ENCODE measurements at regions not wholly inside any gene's neighbourhood (a gene's known extent, or its start where the extent isn't known, plus 50 kb on each side); places are given as distances from the start of the nearest gene placed in this dataset.

DNA sequence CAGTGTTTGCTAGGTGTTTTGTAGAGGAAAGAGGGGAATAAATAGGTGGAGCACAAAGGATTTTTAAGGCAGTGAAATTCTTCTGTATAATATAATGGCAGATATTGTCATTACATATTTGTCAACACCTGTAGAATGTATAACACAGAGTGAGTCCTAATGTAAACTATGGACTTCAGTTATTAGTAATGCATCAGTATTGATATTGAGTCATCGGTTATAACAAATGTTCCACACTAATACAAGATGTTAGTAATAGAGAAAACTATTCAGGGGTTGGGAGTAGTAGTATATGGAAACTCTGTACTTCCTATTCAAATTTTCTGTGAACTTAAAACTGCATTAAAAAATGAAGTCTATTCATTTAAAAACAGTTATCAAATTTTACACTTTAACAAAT lies 299.2 kb downstream of the UBE3D start:
- ATAC-seq: no peak
- Histone ChIP-seq H3K27ac (ENCODE audit: low read depth, low read length) (no peak overlapping the region), H3K4me1 (ENCODE audit: control insufficient read depth in 1 of 2, insufficient read depth in 2 of 2, low read length in 2 of 2) (no peaks in the 10 kb centered on the region), H3K79me2 (ENCODE audit: insufficient read depth, low read length) (no peaks in the 10 kb centered on the region), H3K36me3 (ENCODE audit: control insufficient read depth in 1 of 2, insufficient read depth in 2 of 2, low read length in 2 of 2) (no peaks in the 10 kb centered on the region), H3K9me3 (ENCODE audit: control insufficient read depth in 1 of 2, insufficient read depth in 1 of 2, low read depth in 1 of 2, low read length in 2 of 2) (no peaks in the 10 kb centered on the region), H4K20me1 (ENCODE audit: insufficient read depth) (no peaks in the 10 kb centered on the region), H3K9ac (ENCODE audit: low read length) (no peak overlapping the region), H2AFZ (ENCODE audit: low read depth, low read length, poor library complexity, severe bottlenecking) (no peak overlapping the region), H3K27me3 (ENCODE audit: insufficient read depth, low read length) (no peaks in the 10 kb centered on the region), H3K4me3 (replicated peaks in 1 of 2; ENCODE audit: low read depth in 1 of 2, low read length in 2 of 2) (no peak overlapping the region), H3K4me2 (ENCODE audit: low read length) (no peak overlapping the region), H3K9me2 (ENCODE audit: insufficient read depth) (no peaks in the 10 kb centered on the region)
- intact Hi-C loops (cut with micrococcal nuclease): no loop called here
- DNase-seq (ENCODE audit: low read depth, low spot score): no peak
- CTCF ChIA-PET: no interaction called here
- no TSS peak for BruUV-seq (replicated peaks)
- POLR2A ChIA-PET: no interaction called here
- TF ChIP-seq, protein P1, sequence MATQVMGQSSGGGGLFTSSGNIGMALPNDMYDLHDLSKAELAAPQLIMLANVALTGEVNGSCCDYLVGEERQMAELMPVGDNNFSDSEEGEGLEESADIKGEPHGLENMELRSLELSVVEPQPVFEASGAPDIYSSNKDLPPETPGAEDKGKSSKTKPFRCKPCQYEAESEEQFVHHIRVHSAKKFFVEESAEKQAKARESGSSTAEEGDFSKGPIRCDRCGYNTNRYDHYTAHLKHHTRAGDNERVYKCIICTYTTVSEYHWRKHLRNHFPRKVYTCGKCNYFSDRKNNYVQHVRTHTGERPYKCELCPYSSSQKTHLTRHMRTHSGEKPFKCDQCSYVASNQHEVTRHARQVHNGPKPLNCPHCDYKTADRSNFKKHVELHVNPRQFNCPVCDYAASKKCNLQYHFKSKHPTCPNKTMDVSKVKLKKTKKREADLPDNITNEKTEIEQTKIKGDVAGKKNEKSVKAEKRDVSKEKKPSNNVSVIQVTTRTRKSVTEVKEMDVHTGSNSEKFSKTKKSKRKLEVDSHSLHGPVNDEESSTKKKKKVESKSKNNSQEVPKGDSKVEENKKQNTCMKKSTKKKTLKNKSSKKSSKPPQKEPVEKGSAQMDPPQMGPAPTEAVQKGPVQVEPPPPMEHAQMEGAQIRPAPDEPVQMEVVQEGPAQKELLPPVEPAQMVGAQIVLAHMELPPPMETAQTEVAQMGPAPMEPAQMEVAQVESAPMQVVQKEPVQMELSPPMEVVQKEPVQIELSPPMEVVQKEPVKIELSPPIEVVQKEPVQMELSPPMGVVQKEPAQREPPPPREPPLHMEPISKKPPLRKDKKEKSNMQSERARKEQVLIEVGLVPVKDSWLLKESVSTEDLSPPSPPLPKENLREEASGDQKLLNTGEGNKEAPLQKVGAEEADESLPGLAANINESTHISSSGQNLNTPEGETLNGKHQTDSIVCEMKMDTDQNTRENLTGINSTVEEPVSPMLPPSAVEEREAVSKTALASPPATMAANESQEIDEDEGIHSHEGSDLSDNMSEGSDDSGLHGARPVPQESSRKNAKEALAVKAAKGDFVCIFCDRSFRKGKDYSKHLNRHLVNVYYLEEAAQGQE (IDR thresholded peaks at IDR 0.05; ENCODE audit: low read depth): no peak
- TF ChIP-seq YY1 (IDR thresholded peaks at IDR 0.05; ENCODE audit: extremely low read depth, insufficient replicate concordance, low read depth, low read length) (no peak), CEBPB (IDR thresholded peaks at IDR 0.05; ENCODE audit: low read depth) (no peak), ELF1 (IDR thresholded peaks at IDR 0.05; ENCODE audit: borderline replicate concordance, low read depth) (no peak), POLR2A (IDR thresholded peaks at IDR 0.05; ENCODE audit: borderline replicate concordance, extremely low read depth, insufficient read depth, insufficient read length) (no peak)
- TF ChIP-seq, protein P2, sequence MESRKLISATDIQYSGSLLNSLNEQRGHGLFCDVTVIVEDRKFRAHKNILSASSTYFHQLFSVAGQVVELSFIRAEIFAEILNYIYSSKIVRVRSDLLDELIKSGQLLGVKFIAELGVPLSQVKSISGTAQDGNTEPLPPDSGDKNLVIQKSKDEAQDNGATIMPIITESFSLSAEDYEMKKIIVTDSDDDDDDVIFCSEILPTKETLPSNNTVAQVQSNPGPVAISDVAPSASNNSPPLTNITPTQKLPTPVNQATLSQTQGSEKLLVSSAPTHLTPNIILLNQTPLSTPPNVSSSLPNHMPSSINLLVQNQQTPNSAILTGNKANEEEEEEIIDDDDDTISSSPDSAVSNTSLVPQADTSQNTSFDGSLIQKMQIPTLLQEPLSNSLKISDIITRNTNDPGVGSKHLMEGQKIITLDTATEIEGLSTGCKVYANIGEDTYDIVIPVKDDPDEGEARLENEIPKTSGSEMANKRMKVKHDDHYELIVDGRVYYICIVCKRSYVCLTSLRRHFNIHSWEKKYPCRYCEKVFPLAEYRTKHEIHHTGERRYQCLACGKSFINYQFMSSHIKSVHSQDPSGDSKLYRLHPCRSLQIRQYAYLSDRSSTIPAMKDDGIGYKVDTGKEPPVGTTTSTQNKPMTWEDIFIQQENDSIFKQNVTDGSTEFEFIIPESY (IDR thresholded peaks at IDR 0.05; ENCODE audit: extremely low read depth, insufficient replicate concordance, low read length): no peak
- TF ChIP-seq, protein P3, sequence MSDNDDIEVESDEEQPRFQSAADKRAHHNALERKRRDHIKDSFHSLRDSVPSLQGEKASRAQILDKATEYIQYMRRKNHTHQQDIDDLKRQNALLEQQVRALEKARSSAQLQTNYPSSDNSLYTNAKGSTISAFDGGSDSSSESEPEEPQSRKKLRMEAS (IDR thresholded peaks at IDR 0.05): no peak
- TF ChIP-seq, protein P4, sequence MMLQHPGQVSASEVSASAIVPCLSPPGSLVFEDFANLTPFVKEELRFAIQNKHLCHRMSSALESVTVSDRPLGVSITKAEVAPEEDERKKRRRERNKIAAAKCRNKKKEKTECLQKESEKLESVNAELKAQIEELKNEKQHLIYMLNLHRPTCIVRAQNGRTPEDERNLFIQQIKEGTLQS (IDR thresholded peaks at IDR 0.05): no peak
- RAD21 ChIA-PET (ENCODE audit: low non-redundant PET in 1 of 2, low total read pairs in 2 of 2, uncharacterized antibody in 2 of 2, unreplicated experiment in 2 of 2): no interaction called here
